ENCODE measurements at regions not wholly inside any gene's neighbourhood (a gene's known extent, or its start where the extent isn't known, plus 50 kb on each side); places are given as distances from the start of the nearest gene placed in this dataset.

DNA sequence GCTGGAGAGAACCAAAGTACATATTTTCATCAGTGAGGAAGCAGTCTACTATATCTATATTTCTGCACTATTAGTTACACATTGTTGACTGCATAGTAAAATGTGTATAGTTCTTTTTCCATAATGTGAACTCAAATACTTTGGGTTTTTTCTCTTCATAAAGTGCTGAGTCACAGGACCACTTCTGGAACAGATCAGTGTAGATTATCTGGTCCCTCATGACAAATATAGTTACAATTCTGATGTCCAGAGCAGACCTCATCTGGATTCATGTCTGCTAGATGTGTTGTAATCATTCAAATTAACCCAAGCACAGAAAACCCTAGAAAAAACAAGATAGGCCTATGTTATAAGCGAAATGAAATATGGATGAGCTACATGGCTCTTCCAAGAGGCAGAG, 171.4 kb downstream of the SUCLA2 start:
- DNase-seq = no peak

DNA sequence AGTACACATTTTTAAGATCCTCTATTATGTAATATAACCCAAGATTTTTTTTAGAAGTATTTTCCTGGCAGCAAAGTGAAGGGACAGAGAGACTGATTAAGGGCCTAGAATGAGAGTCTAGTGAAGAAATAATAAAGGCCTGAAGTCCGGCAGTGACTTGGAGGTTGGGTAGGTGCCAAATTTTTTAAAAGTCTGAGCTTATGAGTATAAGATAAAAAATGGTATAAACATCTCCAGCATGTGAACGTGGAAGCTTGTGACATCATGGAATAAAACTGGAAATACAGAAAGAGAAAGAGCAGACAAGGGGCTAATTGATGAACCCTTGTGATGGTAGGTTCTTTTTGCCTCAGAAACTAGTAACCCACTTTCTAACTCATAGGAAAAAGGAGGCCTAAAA, 174.6 kb downstream of the SUCLA2 start:
- no peak for DNase-seq

DNA sequence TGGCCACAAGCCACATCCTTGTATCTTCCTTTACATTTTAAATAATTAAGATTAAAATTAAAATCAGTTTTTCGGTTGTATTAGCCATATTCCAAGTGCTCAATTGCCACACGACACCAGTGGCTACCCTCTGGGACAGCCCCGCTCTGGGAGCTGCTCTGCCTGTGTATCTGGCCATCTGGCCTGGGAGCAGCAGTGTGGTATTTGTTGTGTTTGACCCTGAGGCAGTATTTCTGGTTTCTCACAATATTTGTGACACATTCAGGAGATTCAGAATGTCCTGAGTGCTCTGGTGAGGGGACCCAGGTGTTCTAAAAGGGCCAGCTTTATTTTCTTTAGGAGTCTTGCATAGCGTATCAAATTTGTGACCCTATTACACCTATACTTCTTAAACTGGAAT, 179.0 kb downstream of the SUCLA2 start:
- DNase-seq = no peak

DNA sequence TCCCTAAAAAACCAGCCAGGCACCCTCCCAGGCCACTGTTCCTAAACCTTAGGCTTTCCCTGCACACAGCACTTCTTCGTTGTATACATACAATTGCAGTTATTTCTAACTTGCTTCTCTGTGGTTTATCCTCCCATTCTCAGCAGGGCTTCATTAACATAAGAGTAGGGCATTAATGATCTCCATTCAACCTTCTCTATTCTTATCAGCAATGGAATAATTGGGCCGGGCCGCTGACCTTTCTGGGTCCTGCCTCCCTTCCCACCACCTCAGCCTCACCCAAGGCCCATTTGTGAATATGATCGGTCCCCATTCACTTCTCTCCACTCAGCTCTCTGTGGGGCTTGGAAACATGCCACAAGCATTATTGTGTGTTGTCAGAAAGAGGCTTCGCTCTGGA, 184.2 kb downstream of the SUCLA2 start:
- no peak for DNase-seq

DNA sequence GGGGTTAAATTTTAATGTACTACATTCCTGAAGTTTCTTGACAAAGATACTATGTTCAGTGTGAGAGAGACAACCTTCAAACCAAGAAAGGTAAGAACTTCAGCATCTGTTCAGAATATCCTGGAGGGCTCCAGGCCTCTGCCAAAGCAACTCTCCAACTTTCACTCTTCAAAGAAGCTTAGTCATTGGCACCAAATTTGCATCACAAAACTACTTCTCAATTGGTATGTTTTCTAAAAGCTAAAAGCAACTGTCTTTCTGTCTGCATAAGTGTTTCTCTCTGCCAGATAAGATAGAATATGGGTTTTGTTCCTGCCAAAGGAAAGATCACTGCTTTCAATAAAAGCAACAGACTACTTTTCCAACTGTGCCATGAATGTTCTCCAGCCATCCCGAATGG, 187.4 kb downstream of the SUCLA2 start:
- DNase-seq = no peak

DNA sequence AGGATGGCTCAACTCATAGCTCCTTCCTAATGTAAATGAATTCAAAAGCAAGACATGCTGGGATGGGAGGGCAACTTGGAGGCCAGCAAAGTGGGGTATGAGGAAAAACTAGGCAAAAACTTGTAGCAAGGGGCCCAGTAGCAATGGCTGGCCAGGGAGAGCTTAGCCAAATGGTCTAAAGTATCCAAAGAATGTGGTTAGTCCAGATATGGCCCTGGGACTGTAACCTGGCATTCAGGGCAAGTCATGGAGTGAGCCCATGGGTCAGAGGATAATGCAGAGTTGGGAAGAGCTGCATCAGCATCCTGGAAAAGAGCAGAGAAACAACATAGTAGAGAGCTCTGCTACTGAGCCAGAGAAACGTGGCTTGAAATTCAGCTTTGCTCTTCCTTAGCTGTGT, 191.7 kb downstream of the SUCLA2 start:
- no peak for DNase-seq

DNA sequence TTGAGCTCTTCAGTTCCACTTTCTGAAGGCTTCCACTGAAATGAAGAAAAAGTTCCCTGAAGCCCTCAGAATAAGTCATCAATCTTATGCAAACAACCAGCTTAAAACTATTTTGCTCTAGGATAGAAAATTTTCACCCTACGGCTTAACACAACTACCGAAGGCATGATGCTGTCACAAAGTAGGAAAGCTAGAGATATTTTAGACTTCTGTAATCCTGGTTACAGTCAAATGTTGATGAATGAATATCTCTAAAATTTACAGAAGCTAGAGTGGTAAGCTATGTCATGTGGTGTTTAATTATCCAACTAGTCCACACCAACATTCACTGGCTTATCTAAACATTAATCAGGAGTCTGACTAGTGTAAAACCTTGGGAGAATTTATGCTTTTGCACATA, 197.9 kb downstream of the SUCLA2 start:
- no peak for DNase-seq

DNA sequence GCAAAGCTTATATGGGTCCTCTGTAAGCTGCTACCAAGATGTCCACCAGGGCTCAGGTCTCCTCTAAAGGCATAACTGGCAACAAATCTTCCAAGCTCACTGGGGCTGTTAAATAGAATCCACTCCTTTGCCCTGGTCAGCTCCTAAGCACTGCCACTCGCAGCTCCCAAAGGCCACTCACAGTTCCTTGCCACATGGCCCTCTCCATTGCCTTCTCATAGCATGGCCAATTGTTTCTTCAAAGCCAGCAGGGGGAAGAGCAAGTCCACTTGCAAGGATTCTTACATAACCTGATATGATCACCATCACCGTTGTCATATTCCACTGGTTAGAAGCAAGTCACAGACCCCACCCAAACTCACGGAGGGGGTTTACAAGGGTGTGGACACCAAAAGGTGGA, 199.5 kb downstream of the SUCLA2 start:
- DNase-seq = no peak

DNA sequence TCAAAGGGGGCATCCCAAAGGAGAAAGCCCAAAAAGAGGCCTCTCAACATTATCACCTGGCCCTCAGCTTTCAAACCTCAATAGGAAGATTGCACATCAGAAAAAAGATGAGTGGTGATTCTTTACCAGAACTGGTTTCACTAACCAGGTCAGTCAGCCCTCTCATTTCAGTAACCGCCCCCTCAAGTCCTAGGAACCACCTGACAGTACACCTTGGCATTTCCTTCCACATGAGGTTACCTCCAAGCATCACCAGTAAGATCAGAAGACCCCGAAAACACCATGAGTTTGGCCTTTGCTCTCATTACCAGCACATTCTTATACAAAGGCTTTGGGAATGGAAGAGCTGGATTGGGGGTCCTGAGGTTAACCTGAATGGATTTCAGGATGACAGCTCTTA, 200.5 kb downstream of the SUCLA2 start:
- DNase-seq = no peak

DNA sequence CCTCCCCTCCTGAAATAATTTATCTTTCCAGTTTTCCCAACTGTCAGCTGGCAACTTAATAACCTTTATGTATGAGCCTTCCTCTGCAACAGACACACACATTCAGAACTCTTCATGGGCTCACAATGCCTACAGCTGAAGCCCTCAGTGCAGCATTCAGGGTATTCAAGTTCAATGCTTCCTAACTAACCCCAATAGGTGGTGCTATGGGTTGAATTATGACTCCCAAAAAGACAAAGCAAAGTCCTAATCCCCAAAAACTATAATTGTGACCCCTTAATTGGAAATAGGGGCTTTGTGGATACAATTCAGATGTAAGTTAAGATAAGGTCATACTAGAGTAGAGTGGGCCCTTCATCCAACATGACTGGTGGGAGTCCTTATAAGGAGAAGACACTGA, 202.2 kb downstream of the SUCLA2 start:
- peak; percentile 7 for DNase-seq

DNA sequence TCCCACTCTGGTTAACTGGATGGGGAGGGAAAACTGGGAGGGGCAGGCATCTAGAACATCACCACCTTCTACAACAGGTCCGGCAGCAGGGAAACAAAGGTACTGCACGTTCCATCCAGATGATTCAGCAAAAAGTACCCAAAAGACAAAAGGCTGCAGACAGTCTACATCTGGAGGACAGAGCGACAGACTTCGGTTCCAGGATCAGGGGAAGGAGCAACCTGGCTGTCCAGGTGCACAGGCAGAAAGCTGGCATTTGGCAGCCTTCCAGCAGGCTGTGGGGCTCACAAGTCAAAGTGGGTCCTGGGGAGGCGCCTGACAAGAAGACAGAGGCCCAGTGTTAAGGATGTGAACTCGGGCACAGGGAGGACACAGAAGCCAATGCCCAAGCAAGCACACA, 202.9 kb downstream of the SUCLA2 start:
- DNase-seq = no peak

DNA sequence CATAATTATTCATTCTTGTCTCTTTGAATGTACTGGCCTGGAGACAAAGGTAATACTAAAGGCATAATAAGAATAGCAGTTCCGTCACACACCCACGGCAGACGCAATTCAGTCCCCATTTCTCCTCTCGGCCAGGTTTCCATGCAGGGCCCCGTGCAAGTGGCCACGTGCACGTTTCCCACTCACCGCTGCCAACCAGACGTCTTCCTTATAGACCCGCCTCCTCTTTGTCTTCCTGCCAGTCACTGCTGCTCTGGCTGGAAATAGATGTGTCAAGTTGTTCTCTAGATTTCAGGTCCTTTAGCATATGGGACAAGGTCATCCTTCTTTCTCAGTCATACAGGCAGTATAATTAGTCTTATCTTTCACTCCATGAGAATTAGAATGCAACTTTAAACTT, 204.3 kb downstream of the SUCLA2 start:
- no peak for DNase-seq

DNA sequence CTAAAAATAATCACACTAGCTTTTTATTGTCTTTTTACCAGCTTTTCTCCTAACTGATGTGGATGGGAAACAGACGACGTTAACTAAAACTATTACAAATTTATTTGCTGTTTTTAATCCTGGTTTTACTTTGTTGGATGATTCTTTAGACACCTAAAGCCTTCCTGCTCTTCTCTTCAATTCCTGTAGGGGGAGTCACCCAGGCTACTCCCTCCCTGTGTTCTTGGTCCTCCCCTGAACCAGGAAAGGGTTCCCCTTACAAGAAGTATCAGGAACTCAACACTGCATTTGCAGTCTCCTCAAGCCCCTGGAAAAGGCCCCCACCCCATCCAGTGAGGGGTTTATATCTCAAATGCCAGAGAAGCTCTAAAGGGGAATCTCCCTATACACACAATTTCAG, 206.1 kb downstream of the SUCLA2 start:
- no peak for DNase-seq

DNA sequence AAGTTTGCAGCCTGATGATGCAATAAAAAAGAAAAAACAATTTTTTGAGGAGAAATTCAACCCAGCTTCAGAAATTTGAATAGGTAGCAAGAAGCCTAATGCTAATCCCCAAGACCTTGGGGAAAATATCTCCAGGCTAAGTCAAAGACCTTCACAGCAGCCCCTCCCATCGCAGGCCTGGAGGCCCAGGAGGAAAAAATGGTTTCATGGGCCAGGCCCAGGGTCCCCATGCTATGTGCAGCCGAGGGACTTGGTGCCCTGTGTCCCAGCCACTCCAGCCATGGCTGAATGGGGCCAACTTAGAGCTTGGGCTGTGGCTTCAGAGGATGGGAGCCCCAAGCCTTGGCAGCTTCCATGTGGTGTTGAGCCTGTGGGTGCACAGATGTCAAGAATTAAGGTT, 210.3 kb downstream of the SUCLA2 start:
- DNase-seq = no peak

DNA sequence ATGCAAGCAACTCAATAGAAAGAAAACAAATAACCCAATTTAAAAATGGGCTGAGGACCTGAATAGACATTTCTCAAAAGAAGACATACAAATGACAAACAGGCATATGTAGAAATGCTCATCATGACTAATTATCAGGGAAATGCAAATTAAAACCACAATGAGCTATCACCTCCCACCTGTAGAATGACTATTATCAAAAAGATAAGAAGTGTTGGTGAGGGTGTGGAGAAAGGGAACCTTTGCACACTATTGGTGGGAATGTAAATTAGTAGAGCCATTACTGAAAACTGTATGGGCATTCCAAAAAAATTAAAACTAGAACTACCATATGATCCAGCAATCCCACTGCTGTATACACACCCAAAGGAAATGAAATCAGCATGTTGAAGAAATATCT, 212.2 kb downstream of the SUCLA2 start:
- DNase-seq = no peak

DNA sequence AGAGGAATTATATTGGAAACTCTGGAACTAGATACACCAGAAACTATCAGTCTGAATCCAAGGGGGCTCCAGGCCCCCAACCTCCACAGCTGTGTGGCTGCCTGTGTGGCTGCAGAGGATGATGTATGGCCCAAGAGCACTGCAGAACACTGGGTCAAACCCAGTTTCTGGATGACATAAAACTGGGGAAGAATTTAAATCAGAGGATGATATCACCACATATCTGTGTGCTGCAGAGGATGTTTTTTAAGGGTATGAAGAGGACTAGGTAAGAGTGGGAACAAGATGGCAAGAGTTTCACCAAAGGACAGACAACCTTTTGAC, 226.4 kb downstream of the SUCLA2 start:
- DNase-seq = no peak

DNA sequence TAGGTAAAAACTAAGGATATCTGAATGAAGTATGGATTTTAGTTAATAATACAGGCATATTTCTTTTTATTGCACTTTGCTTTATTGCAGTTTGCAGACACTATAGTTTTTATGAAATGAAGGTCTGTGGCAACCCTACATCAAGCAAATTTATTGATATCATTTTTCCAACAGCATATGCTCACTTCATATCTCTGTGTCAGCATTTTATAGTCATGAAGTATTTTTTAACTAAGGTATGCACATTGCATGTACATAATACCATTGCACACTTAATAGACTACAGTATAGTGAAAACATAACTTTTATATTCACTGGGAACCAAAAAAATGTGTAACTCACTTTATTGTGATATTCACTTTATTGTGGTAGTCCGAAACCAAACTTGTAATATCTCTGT, 236.3 kb downstream of the SUCLA2 start:
- no peak for DNase-seq

DNA sequence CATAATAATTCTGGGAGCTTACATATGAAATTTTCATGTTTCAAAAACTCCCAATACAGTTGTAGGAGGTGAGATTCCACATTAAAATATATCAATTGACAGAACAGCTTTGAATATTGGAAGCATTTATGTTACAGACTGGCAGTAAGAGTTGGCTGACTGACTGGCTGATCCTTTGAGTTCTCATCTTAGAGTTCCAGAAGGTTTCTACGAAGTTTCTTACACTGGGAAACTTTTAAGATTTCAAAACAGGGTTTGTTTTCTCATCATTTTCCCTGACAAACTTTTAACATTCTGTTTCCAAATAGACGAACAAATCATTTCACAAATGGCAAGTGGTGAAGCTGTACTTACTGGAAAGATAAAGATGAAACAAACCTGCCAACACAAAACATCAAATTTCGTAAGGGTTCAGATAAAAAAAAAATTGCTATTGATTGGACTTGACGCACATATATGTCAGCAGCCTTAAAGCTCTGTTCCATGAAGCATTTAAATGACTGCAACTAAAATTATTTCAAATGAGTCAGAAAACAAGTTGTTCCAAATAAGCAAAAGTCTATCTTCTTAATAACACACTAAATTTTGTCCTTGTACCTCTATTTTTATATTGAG, 243.5 kb downstream of the SUCLA2 start:
- no peak for DNase-seq

DNA sequence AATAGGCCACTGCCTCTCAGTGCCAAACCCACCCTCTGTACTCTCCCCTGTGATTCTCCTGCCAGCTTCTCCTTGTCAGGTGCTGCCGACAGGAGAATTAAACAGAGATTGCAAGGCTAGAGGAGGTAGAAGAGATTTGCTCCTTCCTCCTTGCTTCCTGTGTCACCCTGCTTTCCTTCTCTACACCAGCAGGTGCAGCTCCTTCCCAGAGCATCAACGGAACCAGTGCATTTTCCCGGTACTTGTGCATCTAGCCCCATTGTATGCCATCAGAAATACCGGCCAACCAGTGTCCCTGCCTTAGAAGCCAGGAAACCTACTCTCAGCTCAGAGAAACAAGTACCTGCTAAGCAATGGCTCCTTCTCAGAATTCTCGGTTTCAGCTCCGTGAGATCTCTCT, 253.2 kb downstream of the SUCLA2 start:
- no peak for DNase-seq

DNA sequence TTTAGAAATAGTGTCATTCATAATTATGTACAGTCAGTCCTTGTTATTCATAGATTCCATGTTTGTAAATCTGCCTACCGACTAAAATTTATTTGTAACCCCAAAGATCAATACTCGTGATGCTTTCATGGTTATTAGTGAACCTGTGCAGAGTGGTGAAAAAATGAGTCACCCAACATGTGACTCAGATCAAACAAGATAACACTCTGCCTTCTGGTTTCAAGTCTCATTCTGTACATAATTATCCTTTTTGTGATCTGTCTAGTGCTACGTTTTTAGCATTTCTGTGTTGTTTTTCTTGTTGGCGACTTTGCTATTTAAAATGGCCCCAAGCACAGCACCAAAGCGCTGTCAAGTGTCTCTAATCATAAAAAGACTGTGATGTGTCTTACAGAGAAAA, 274.7 kb downstream of the SUCLA2 start:
- DNase-seq = no peak

DNA sequence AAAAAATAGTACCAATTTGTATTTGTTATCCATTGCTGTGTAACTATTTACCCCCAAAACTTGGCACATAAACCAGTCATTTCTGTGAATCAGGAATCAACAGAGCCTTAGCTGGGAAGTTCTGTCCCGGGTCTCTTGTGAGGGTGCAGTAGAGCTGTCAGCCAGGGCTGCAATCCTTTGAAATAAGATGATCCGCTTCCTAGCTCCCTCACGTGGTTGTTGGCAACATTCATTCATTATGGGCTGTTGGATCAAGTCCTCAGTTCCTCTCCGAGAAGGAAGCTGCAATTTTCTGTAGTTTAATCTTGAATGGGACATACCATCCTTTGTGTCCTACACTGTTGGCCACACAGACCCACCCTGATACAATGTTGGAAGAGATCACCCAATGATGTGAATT, 277.2 kb downstream of the SUCLA2 start:
- no peak for DNase-seq

DNA sequence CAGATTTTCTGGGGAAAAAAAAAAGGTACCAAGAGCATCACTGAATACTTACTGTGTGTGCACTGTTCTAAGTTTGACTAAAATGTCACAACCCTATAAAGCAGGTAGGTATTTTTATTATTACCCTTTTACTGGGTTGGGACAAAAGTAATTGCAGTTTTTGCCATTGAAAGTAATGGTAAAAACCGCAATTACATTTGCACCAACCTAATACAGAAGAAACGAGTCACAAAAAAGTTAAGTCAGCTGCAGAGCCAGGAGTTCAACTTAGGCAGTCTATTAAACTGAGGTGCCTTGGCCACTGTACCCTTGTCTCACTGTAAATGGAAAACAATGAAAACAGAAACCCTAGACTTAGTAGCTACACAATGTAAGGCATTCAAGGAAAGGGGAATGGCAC, 281.9 kb downstream of the SUCLA2 start:
- no peak for DNase-seq

DNA sequence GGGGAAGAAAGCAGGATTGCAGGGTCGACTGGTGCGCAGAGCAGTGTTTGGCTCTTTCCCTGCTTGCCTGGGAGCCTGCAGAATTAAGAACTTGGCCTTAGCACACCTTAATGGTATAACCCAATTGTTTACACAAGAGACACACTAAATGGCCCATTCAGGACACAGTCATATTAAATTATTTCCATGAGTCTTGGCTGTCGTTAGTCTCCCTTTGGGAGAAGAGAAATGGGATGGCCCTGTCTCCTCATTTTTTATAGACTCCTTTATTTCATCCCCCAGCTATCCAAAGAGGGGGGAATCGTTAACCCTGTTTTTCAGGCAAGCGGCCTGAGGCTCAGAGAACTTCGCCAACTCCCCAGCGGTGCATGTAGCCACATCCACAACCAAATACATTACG, 282.5 kb downstream of the SUCLA2 start:
- DNase-seq = no peak

DNA sequence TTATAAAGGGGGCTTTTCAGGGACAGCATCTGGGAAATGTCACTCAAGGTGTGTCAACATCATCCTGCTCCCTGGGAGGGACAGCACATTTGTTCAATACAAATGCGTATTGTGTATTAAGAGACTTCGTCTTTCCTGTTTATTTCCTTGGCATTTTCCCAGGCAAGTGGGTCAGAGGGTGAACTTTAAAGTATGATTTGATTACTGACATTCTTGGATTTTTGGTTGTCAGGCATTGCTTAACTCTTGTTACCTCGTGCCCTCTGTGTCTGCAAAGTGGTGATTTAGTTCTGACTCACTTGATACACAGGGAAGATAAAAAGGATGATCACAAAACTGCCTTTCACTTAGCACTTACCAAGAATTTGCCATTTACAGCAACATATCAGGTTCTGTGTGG, 292.7 kb downstream of the SUCLA2 start:
- DNase-seq = no peak

DNA sequence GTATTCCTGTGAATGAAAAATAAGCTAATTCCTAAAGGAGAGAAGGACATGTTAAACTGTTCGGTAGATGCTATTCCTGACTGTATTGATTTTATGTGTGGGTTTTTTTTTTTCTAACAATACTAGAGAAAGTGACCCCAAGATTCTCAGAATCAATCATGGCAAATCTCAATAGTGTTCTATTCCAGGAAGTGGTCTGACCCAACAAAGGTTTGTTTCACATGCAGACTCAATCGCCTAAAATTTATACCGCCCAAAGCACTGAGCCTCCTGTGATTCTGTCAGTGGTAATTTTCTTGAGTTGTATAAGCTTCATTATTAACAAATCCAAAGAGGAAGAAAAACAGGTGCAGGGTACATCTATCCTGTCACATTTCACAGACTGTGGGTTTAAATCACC, 293.7 kb downstream of the SUCLA2 start:
- no peak for DNase-seq

Data from renal pelvis (tissue), 1 donor.